ENCODE measurements at regions not wholly inside any gene's neighbourhood (a gene's known extent, or its start where the extent isn't known, plus 50 kb on each side); places are given as distances from the start of the nearest gene placed in this dataset.

DNA sequence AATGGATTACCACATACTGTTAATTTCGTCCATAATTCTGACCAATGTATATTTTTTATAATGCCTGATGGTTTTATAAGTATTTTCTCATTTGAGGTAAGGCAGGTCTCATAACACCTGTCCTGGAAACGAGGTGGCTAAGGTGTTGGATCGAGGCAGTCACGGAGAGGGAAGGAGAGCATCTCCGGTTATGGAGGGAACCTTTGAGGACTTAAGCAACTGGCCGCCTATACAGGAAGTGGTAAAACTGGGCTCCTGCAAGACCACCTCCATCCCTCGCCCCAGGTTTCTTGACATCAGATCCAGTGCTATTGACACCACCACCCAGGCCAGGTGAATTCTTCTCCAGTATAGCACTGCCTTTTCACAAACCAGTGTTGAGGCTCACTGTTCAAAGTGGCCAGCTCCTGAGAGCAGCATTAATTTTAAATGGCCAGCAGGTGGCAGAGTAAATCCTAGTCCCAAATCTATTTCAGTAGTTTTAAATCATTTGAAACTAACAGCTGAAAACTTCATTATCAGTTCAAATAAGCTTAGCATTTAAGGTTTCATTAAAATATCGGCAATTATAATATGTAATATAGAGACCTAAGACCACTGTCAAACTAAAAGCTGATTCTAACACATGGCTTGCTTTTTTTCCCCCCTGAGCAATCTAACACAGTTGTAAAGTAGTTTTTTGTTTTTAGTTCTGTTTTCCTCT is 100.8 kb downstream of the PPM1A start:
- intact Hi-C loops (cut with DNase I) = loop anchor here (5.0 kb wide), 1 partner anchor 212 kb away; no protein-coding TSS in a partner anchor
- no peak for TF ChIP-seq POLR2A (IDR thresholded peaks at IDR 0.05)
- TF ChIP-seq, protein P1, sequence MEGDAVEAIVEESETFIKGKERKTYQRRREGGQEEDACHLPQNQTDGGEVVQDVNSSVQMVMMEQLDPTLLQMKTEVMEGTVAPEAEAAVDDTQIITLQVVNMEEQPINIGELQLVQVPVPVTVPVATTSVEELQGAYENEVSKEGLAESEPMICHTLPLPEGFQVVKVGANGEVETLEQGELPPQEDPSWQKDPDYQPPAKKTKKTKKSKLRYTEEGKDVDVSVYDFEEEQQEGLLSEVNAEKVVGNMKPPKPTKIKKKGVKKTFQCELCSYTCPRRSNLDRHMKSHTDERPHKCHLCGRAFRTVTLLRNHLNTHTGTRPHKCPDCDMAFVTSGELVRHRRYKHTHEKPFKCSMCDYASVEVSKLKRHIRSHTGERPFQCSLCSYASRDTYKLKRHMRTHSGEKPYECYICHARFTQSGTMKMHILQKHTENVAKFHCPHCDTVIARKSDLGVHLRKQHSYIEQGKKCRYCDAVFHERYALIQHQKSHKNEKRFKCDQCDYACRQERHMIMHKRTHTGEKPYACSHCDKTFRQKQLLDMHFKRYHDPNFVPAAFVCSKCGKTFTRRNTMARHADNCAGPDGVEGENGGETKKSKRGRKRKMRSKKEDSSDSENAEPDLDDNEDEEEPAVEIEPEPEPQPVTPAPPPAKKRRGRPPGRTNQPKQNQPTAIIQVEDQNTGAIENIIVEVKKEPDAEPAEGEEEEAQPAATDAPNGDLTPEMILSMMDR (IDR thresholded peaks at IDR 0.05) = peak in 5 of 6 experiments; percentile 39 to 67 (median 50)
- H3K27ac ChIP-seq = no peak overlapping the region
- H3K4me1 ChIP-seq = no peaks in the 10 kb centered on the region
- H3K27me3 ChIP-seq = no peaks in the 10 kb centered on the region
- H3K9me3 ChIP-seq = no peaks in the 10 kb centered on the region
- H3K4me3 ChIP-seq (replicated peaks in 1 of 3) = no peak overlapping the region
- DNase-seq = peak; percentile 13 to 18
- H3K36me3 ChIP-seq = no peaks in the 10 kb centered on the region
- 55 to 56% methylated on average over 8 of the region's 8 CpGs for WGBS, 2 donors

DNA sequence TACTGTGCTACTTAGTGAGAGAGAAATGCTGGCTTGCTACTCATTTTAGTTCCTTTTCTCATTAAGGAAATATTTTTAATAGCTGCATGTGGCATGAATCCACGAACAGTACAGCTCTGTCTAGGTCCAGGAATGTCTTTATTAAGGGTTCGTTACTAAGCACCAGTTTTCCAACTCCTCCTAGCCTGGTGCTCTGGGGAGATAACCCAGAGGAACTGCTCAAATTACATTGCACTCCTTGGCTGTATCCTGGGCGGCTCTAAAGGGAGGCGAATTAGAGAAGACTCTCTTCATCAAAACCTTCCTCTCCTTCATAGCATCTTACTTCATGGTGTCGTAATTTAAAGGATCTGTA is 101.3 kb downstream of the PPM1A start:
- Histone ChIP-seq H3K9me3 (no peaks in the 10 kb centered on the region), H3K27me3 (no peaks in the 10 kb centered on the region), H3K36me3 (no peaks in the 10 kb centered on the region), H3K27ac (no peak overlapping the region), H3K4me1 (no peaks in the 10 kb centered on the region), H3K4me3 (replicated peaks in 1 of 3) (no peak overlapping the region)
- no peak for DNase-seq
- 23 to 33% methylated on average over 5 of the region's 5 CpGs for WGBS, 2 donors
- intact Hi-C loops (cut with DNase I) = no loop called here
- TF ChIP-seq, protein P1 (IDR thresholded peaks at IDR 0.05) = no peak
- no peak for TF ChIP-seq POLR2A (IDR thresholded peaks at IDR 0.05)

DNA sequence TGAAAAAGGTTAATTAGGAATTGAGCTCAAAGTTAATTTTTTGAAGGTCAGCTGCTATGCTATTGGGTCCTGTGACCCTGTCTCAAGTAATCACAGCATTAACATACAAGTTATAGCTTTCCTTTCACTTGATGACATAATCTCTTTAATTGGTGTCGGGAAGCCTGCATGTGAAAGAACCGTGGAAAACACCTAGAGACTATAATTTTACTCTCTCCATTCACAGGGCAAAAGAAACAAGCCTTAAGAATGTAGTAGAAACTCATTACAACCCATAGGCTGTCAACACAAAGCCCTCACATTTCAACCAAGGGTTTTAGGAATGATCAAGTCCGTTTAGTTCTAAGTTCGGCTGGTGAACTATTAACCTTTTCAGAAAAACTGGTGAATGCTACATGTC is 104.4 kb downstream of the PPM1A start:
- 69 to 74% methylated on average over 4 of the region's 4 CpGs for WGBS, 2 donors
- intact Hi-C loops (cut with DNase I) = no loop called here
- DNase-seq = no peak

DNA sequence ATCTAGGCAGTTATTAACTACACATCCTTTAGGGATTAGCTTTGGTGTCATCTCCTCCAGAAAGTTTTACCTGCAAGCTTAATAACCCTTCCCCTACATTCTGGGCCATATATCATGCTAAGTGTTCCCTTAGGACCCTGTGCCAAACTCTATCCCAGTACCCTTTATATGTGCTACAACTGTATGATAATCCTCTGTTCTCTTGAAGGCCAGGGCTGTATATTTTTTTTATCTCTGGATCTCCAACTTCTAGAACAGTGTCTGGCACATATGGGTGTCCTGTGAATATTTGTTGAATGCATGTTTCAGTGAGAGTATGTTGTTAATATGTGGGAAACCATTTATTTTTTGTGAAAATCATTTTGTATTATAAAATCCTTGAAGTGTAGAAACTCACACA is 106.7 kb downstream of the PPM1A start:
- TF ChIP-seq POLR2A (IDR thresholded peaks at IDR 0.05) = no peak
- TF ChIP-seq, protein P1 (IDR thresholded peaks at IDR 0.05) = no peak
- DNase-seq = no peak
- no peaks in the 10 kb centered on the region for H3K27me3 ChIP-seq
- no peak overlapping the region for H3K27ac ChIP-seq
- H3K36me3 ChIP-seq = no peaks in the 10 kb centered on the region
- intact Hi-C loops (cut with DNase I) = no loop called here
- H3K9me3 ChIP-seq = no peaks in the 10 kb centered on the region
- H3K4me1 ChIP-seq = no peaks in the 10 kb centered on the region
- H3K4me3 ChIP-seq (replicated peaks in 1 of 3) = no peak overlapping the region

More for the DNA sequence above, 104.4 kb downstream of the PPM1A start:
- Histone ChIP-seq H3K27ac (no peak overlapping the region), H3K4me1 (no peaks in the 10 kb centered on the region), H3K9me3 (no peaks in the 10 kb centered on the region), H3K27me3 (no peaks in the 10 kb centered on the region), H3K4me3 (replicated peaks in 1 of 3) (no peak overlapping the region), H3K36me3 (no peaks in the 10 kb centered on the region)
- TF ChIP-seq, protein P1 (IDR thresholded peaks at IDR 0.05) = no peak
- no peak for TF ChIP-seq POLR2A (IDR thresholded peaks at IDR 0.05)

DNA sequence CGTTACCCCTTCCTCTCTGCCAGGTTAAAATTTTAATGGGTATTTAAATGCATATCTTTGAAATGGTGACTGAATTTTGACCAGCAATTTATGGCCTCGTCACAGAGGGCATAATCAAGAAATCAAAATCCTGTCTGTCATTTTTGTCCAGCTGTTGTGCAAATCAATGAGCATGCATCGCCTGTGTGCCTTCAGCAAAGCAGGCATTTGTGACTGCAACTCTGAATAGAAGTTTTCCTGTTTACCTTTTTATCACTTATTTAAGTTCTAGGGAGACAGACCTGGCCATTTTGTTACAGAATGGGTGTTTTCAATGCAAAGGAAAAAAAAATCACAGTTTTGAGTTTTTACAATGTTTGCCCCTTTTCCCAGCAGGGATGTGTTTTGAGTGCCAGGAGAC is 107.4 kb downstream of the PPM1A start:
- H3K4me1 ChIP-seq = no peaks in the 10 kb centered on the region
- no peaks in the 10 kb centered on the region for H3K27me3 ChIP-seq
- 89 to 90% methylated on average over 3 of the region's 3 CpGs for WGBS, 2 donors
- intact Hi-C loops (cut with DNase I) = no loop called here
- TF ChIP-seq POLR2A (IDR thresholded peaks at IDR 0.05) = no peak
- TF ChIP-seq, protein P1 (IDR thresholded peaks at IDR 0.05) = no peak
- no peak overlapping the region for H3K4me3 ChIP-seq (replicated peaks in 1 of 3)
- no peaks in the 10 kb centered on the region for H3K36me3 ChIP-seq
- DNase-seq = no peak
- H3K9me3 ChIP-seq = no peaks in the 10 kb centered on the region
- no peak overlapping the region for H3K27ac ChIP-seq
